Heart left ventricle (tissue), 16 donors: ENCODE measurements at regions not wholly inside any gene's neighbourhood (a gene's known extent, or its start where the extent isn't known, plus 50 kb on each side); places are given as distances from the start of the nearest gene placed in this dataset.

Source experiments
- ATAC-seq, 4 donors: fragments of 200-7000 bp; cut with Tn5 transposase; one replicate each; pipeline ENCODE4 v1.9.1; 2020 to 2022; ENCODE audit warnings: moderate library complexity in 4 of 4, mild to moderate bottlenecking in 3 of 4, moderate number of reproducible peaks in 1 of 4
- DNase-seq, 5 donors: peaks; one replicate each; pipeline ENCODE4 v3.0.0-alpha.2; 2020
- H3K27ac ChIP-seq, 12 donors: fragments of 200-600 bp; sonication (generic) in 4 of 12; one replicate each; pipeline versions ENCODE4 v1.5.0 to v1.8.0; 2016 to 2022; ENCODE audit warnings: mild to moderate bottlenecking in 2 of 12
- H3K27me3 ChIP-seq, 9 donors: fragments of 200-600 bp; sonication (generic) in 2 of 9; one replicate each; pipeline versions ENCODE4 v1.5.1 to v1.8.0; 2016 to 2022; ENCODE audit warnings: mild to moderate bottlenecking in 3 of 9
- H3K36me3 ChIP-seq, 9 donors: fragments of 200-600 bp; sonication (generic) in 2 of 9; one replicate each; pipeline versions ENCODE4 v1.5.0 to v1.8.0; 2018 to 2022; ENCODE audit warnings: mild to moderate bottlenecking in 2 of 9
- H3K4me1 ChIP-seq, 12 donors: fragments of 200-600 bp; sonication (generic) in 4 of 12; one replicate each; pipeline versions ENCODE4 v1.5.0 to v1.8.0; 2016 to 2022; ENCODE audit warnings: mild to moderate bottlenecking in 3 of 12
- H3K4me3 ChIP-seq, 12 donors: fragments of 200-600 bp; sonication (generic) in 4 of 12; one replicate each; pipeline versions ENCODE4 v1.5.0 to v1.8.0; 2017 to 2022; ENCODE audit warnings: mild to moderate bottlenecking in 9 of 12, moderate library complexity in 4 of 12
- H3K9me3 ChIP-seq, 12 donors: fragments of 200-600 bp; sonication (generic) in 4 of 12; one replicate each; pipeline versions ENCODE4 v1.5.0 to v1.8.0; 2016 to 2022; ENCODE audit warnings: mild to moderate bottlenecking in 1 of 12
- POLR2A ChIP-seq, 2 donors: fragments of 450-650 bp; IDR thresholded peaks; one replicate each; pipeline ENCODE4 v1.6.1; 2017; ENCODE audit warnings: antibody characterized with exemption in 2 of 2, mild to moderate bottlenecking in 2 of 2, moderate library complexity in 2 of 2
- WGBS, 4 donors: extraction: QIAGEN DNeasy Blood & Tissue Kit in 2 of 4; methylation state at CpG; one replicate each; pipeline versions ENCODE4 v1.1.5 to v1.1.7; 2013 to 2018; 5-methylcytosine and 5-hydroxymethylcytosine counted together
- intact Hi-C, 10 donors: fragments of 100-400 bp; cut with DNase I; formaldehyde crosslinking; loops; one replicate each; pipeline versions ENCODE4 v1.11.1 to v1.14.2; 2022
- TF ChIP-seq, protein P1 (sequence below), 12 donors: fragments of 200-600 bp; sonication (generic) in 4 of 12; IDR thresholded peaks; one replicate each; pipeline versions ENCODE4 v1.5.0 to v1.8.0; 2018 to 2022; ENCODE audit warnings: antibody characterized with exemption in 12 of 12, mild to moderate bottlenecking in 5 of 12
- donor health status: ischemic (EF 13 %, LVEDD 7.1; RV severe dilation, severe dysfunction).
- donor health status: healthy with polysubstance abuse.
- donor health status: DM: no; HTN: yes; CAD: no.
- donor health status: DM: no; HTN: no; CAD: no.
- donor health status: ischemic (EF 25% LVEDD 6.9; RV normal size, moderate dysfunction).
- donor health status: ischemic (EF 25% LVEDD 5.7; RV mildly dilated, moderate dysfunction).
- donor health status: healthy.
- donor health status: DM: yes; HTN: yes; CAD: no.
- donor health status: ischemic (EF 35%, LVEDD 5.7; RV mildly dilated, moderate dysfunction).
- donor health status: nonischemic (EF 11% LVEDD 7.7; RV severe dilation, severe dysfunction).
- donor health status: DM: yes; HTN: yes; CAD: no.
- donor health status: PGD.
- donor health status: ischemic (EF 29% LVEDD 5.4; RV normal size, mild dysfunction).
- donor health status: nonischemic (EF 23%, LVEDD 6.1; RV moderate dilation, normal function).

DNA sequence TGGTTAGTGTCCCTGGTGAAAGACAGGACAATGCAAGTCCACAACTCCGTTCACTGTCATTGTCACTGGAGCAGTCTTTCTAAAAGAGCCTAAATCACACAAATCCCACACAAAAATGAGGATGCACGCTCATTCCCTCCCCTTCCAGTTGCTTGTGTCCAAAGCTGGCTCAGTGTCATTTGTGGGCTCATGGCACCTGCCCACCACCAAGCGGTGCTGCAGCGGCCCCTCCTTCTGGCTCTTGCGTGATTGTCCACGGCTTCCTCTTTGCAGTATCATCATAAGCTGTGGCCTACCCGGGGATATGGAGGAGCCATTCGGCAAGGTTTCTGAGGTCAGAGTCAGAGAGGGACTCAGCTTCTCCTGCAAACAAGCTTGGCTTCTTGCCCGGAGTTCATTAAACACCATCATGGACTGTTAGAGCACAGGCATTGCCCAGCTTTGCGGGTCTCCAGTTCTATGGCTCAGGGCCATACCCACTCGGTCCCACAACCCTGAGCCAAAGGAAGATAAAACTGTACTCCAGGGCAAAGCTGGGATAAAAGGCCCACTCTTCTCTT lies 179.4 kb upstream of the AGAP1 start:
- H3K27me3 ChIP-seq: peaks cover 0 to 4% (median 0%) of the 10 kb centered on the region in 9 donors
- 67 to 69% (median 68%) methylated on average over 11 of the region's 11 CpGs for WGBS, 4 donors
- TF ChIP-seq POLR2A (IDR thresholded peaks at IDR 0.05): no peak
- TF ChIP-seq, protein P1, sequence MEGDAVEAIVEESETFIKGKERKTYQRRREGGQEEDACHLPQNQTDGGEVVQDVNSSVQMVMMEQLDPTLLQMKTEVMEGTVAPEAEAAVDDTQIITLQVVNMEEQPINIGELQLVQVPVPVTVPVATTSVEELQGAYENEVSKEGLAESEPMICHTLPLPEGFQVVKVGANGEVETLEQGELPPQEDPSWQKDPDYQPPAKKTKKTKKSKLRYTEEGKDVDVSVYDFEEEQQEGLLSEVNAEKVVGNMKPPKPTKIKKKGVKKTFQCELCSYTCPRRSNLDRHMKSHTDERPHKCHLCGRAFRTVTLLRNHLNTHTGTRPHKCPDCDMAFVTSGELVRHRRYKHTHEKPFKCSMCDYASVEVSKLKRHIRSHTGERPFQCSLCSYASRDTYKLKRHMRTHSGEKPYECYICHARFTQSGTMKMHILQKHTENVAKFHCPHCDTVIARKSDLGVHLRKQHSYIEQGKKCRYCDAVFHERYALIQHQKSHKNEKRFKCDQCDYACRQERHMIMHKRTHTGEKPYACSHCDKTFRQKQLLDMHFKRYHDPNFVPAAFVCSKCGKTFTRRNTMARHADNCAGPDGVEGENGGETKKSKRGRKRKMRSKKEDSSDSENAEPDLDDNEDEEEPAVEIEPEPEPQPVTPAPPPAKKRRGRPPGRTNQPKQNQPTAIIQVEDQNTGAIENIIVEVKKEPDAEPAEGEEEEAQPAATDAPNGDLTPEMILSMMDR (IDR thresholded peaks at IDR 0.05): no peak
- no peaks in the 10 kb centered on the region for H3K36me3 ChIP-seq
- no peak overlapping the region for H3K27ac ChIP-seq
- ATAC-seq: no peak
- DNase-seq: no peak
- intact Hi-C loops: no loop called here
- H3K4me3 ChIP-seq: no peak overlapping the region
- peaks cover 0 to 7% (median 0%) of the 10 kb centered on the region in 12 donors for H3K9me3 ChIP-seq
- H3K4me1 ChIP-seq: no peaks in the 10 kb centered on the region

DNA sequence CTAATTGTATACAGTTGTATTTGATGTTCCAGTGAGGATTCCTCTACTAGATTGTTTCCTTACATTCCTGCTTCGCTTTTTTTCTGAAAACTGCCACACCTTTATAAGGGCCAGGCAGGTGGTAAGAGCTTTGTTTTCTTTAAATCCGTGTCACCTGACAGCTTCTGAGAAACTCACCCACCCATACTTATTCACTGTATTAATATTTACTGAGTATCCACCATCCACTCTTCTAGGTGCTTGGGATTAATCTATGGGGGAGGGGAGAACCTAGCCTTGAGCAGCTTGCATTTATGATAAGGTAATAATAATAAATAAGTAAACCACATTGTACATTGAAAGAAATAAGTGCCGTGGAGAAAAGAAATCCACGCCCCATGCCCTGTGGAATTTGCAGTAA lies 174.7 kb upstream of the AGAP1 start:
- no peak for DNase-seq
- H3K27ac ChIP-seq: no peak overlapping the region
- 69 to 85% (median 77%) methylated on average over 4 of the region's 4 CpGs for WGBS, 4 donors
- H3K9me3 ChIP-seq: no peaks in the 10 kb centered on the region
- intact Hi-C loops: no loop called here
- no peak overlapping the region for H3K4me3 ChIP-seq
- TF ChIP-seq POLR2A (IDR thresholded peaks at IDR 0.05): no peak
- TF ChIP-seq, protein P1 (IDR thresholded peaks at IDR 0.05): no peak
- ATAC-seq: no peak
- no peaks in the 10 kb centered on the region for H3K4me1 ChIP-seq
- peaks cover 0 to 27% (median 0%) of the 10 kb centered on the region in 9 donors for H3K27me3 ChIP-seq
- no peaks in the 10 kb centered on the region for H3K36me3 ChIP-seq

DNA sequence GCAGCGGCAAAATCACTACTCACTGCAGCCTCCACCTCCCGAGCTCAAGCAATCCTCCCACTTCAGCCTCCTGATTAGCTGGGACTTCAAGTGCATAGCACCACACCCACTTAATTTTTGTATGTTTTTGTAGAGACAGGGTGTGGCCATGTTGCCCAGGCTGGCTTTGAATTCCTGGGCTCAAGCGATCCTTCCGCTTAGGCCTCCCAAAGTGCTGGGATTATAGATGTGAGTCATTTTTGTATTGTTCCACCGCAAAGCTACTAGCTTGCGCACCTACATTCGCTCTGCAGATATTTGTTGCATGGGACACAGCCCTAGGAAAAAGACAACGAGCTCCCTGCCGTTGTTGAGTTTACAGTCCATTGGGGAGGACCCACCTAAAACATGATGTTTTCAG lies 173.5 kb upstream of the AGAP1 start:
- DNase-seq (no peak), ATAC-seq (no peak)
- no peak overlapping the region for H3K4me3 ChIP-seq
- intact Hi-C loops: no loop called here
- H3K4me1 ChIP-seq: no peaks in the 10 kb centered on the region
- peaks cover 0 to 38% (median 3%) of the 10 kb centered on the region in 9 donors for H3K27me3 ChIP-seq
- 93 to 96% (median 95%) methylated on average over 9 of the region's 9 CpGs for WGBS, 4 donors
- H3K27ac ChIP-seq: no peak overlapping the region
- no peaks in the 10 kb centered on the region for H3K36me3 ChIP-seq
- no peak for TF ChIP-seq POLR2A (IDR thresholded peaks at IDR 0.05)
- TF ChIP-seq, protein P1 (IDR thresholded peaks at IDR 0.05): no peak
- H3K9me3 ChIP-seq: no peaks in the 10 kb centered on the region

DNA sequence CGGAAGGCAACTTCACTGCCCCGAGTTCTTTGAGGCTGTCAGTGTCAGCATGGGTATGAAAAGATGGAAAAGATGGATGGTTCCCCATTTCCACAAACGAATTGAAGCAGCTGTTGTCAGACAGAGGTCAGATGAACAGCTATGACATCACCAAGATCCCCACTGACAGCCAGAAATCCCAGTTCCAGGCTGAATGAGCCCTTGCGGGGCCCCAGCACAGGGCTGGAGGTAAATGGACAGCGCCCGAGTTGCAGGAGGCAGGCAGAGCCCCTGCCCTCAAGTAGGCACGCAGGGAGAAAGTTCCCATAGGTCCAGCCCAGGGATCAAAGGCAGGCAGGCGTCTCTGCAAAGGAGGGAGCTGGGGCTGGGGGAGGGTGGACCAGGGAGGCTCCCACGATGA lies 169.5 kb upstream of the AGAP1 start:
- DNase-seq (no peak), ATAC-seq (no peak)
- H3K9me3 ChIP-seq: no peaks in the 10 kb centered on the region
- no peak overlapping the region for H3K27ac ChIP-seq
- intact Hi-C loops: no loop called here
- H3K4me3 ChIP-seq: no peak overlapping the region
- 26 to 31% (median 30%) methylated on average over 7 to 9 of the region's 9 CpGs for WGBS, 4 donors
- H3K27me3 ChIP-seq: peaks cover 0 to 42% (median 3%) of the 10 kb centered on the region in 9 donors
- no peak for TF ChIP-seq POLR2A (IDR thresholded peaks at IDR 0.05)
- TF ChIP-seq, protein P1 (IDR thresholded peaks at IDR 0.05): no peak
- H3K36me3 ChIP-seq: no peaks in the 10 kb centered on the region
- no peaks in the 10 kb centered on the region for H3K4me1 ChIP-seq
